Activated T-cell treated with anti-CD3 and anti-CD28 coated beads for 48 hours (primary cell): ENCODE measurements at regions not wholly inside any gene's neighbourhood (a gene's known extent, or its start where the extent isn't known, plus 50 kb on each side); places are given as distances from the start of the nearest gene placed in this dataset.

Experiments
- DNase-seq: peaks from one replicate; pipeline ENCODE4 v3.0.0-alpha.2; 2020; ENCODE audit warnings: low read depth

DNA sequence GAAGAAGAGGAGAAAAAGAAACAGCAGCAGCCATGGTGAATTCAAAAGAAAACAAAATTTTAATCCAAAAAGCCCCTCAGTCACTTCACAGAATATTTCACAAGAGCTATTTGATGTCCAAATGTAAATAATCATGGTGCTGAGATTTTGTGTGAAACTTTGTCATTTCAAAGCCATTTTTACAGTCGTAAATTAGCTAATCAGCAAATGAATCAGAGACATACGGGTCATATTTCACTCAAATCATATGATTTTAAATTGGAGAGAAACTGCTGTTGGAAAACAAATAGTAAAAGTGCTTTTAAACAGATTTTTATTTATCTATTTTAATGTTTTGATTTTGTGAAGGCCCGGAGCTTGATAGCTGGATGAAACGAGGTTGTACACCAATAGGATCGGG is 101.4 kb upstream of the SMIM23 start:
- DNase-seq: no peak

DNA sequence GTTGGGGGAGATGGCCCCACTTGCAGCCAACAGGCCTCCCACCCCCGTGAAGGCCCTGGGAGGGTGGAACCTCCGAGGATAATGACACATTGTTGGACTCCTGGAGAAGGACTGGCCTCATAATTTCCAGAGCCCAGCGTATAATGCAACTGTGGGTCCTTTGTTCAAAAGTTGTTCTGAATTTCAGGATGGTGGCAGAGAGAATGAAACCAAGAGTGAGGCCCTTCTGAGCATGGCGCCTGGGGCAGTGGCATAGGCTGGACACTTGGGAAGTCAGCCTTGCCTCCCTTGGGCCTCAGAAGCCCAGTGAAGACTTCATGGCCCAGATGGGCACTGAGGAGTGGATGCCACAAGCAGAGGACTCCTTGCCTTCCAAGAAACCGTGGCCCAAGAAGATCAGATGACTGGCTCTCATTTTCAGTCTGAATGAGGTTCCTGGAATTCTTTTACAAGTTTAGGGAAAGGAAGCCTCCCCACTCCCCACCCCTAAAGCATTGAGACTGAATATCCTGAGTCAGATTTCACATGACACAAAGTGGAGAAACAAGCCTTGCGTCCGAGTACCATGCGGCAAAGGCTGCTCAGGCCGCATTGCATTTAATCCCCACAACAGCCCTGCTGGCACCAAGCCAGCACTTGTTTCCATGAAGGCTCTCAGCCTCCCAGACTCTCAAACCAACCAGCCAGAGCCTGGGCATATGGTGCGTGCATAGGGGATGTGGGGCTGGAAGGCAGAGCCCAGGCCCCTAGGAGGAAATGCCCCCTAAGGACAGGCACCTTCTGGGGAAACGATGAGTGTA is 96.7 kb upstream of the SMIM23 start:
- no peak for DNase-seq

DNA sequence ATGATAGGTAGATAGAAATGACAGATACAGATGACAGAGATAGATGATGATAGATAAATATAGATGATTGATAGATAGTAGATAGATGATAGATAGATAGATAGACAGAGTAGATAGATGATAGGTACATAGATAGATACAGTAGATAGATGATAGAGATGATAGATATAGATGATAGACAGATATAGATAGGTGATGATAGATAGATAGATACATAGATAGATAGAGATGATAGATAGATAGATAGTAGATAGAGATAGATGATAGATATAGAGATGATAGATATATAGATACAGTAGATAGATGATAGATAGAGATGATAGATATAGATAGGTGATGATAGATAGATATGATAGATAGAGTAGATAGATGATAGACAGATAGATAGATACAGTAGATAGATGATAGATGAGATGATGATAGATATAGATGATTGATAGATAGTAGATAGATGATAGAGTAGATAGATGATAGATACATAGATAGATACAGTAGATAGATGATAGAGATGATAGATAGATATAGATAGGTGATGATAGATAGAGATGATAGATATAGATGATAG is 95.7 kb upstream of the SMIM23 start:
- DNase-seq: no peak

DNA sequence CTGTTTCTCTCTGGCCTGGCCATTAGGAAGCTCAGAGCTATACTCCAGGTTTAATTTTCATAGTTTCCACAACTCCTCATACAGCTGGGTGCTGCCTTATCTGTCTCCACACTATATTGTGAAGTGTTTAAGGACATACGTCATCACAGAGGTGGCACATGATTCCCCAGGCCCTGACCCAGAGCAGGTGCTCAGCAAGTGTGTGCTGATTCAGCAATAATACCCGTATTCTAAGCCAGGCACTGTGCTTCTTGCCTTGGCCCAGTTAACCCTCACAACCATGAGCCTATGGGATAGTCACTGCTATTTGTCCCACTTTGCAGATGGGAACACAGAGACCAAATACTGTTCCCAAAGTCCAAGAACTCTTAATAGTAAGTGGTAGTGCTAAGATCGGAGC is 93.5 kb upstream of the SMIM23 start:
- DNase-seq: no peak

DNA sequence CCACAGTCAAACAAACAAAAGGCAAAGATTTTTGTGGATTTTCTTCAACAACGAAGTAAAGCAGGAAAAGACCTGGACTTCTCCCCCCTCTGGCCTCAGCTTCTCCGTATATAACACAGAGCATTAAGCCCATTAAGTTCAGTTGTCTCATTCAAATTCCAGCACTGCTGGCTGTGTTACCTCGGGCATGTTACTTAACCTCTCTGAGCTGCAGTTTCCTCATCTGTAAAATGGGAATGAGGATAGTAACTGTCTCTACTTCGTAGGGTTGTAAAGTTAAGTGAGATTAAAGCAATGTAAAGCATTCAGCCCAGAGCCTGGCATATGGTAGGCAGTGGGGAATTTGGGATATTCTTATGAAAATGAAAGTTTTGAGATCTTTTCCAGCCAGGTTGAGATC is 92.7 kb upstream of the SMIM23 start:
- DNase-seq: no peak

DNA sequence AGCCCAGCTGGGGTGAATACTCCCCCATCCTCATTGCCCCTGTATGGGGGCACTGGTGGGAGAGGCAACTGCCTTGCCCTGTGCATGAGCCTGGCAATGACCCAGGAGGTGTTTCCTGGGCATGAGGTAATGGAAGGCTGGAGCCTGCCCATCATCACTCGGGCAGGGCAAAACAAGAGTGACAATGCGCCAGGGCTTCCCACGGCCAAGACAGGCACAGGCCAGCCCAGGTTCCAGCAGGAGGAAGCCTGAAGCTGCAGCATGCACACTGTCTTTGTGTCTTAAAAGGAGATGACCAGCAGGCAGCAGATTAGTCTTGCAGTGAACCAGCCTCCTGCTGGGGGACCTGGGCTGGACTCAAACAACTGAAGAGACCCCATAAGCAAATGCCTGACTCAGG is 92.2 kb upstream of the SMIM23 start:
- no peak for DNase-seq

DNA sequence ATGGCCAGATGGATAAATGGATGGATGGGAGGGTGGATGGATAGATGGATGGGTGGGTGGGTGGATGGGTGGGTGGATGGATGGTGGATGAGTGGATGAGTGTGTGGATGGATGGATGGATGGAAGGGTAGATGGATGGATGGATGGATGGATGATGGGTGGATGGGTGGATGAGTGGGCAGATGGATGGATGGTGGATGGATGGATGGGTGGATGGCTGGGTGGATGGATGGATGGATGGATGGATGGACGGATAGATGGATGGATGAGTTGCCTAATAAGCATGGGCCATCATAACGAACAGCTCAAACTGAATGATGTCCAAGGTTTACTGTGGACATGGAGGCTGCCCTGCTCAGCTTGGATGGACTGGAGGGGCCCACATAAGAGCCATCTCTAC is 89.8 kb upstream of the SMIM23 start:
- DNase-seq: no peak

DNA sequence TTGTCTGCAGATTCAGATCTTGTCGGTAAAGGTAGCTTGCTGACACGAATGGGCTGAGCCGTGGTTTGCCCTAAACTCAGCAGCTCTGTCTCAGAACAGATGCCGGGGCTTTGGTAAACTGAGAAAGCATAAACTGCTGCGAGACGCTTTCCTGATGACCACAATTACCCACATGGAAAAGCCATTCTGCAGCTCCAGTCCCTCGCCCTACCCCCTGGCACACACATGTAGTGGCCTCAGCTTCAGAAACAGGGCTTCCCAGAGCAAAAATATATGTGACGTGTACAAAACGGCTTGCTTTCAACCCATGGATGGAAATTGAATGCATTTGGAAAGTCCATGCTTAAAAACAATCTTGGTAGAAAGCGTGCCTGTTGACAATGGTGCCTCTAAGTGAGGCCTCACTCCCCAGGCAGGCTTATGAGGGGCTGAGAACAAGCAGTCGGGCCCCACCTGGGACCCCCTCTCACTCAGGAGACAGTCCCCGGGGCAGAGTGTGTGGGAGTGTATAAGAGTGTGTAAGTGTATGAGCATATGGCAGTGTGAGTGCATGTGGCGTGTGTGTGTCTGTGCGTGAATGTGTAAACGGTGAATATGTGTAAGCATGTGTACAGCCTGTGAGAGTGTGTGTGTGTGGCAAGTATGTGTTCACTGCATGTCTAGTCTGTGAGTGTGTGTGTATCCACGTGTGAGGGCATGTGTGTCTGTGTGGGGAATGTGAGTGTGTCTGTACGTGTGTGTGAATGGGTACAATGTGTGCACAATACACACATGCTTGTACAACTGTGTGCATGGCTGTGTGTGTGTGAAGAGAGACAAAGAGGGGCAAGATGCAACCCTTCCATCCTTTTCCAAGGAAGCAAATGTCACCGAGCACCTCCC is 88.2 kb upstream of the SMIM23 start:
- no peak for DNase-seq

DNA sequence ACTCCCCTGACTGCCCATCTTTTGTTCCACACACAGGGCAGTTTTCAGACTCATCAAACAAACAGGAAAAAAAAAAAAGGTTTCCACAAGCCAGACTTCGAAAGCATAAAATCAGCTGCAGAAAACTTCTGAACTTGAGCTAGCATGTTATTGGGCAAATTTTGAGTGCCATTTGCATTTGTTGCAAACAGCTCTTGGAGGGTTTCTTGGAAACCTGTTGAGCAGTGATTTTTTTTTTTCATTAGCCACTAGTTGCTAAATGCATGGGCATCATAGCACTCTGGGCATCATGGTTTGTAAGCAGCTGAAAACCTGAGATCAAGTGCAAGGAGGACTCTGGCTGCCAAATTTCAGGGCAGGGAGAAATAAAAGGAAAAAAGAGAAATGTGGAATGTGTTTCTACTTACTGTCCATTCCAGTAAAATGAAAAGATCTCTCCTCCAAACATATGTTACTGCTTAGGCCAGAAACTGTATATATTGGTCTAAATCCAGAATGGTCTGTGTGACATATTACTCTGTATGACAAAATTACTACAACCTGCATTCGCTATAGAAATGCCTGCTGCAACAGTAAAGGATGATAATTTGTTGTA is 85.2 kb upstream of the SMIM23 start:
- no peak for DNase-seq

DNA sequence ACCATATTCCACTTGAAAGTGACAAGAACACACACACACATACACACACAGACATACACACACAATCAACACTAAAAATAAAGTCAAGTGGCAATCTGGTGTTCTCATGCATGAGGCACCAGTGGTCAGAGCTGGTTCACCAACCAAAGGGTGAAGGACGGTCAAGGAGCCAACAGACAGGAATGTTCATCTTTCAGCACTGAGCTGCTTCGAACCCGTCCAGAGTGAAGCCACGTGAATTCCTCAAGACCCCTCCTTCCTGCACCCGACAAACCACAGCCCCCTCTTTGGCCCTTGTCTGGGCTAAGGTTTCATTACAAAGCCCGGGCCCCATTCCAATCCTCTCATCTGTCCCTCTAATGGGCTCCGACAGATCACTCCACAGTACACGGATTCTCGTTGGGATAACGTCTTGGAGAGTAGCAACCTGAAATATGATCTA is 84.5 kb upstream of the SMIM23 start:
- no peak for DNase-seq

DNA sequence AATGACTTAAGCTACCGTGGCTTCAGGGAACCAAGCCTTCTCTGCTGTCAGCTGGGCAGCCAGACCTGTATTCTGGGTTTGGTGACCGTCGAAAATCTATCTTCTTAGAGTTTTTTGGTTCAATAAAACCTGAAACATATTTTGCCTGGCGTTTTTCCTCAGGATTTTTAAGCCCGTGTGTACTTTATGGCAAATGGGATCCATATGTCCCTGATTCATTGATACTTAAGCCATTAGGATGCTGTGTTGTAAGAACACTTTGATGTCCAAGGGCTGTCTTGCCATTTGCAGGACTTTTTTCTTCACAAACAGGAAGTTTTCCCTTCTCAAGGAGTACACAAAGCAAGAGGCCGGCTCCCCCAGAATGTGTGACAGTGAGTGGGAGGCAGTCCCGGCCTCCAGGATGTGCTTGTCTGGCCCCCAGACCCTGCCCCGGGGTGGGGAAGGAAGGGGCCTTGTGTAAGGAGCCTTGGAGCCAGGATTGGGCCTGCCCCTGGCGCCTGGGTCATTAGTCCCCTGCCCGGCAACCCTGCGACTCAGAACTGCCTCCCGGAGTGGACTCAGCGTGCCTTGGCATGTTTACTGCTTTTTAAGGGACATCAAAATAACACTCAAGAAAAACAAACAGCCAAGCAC is 83.4 kb upstream of the SMIM23 start:
- DNase-seq: no peak

DNA sequence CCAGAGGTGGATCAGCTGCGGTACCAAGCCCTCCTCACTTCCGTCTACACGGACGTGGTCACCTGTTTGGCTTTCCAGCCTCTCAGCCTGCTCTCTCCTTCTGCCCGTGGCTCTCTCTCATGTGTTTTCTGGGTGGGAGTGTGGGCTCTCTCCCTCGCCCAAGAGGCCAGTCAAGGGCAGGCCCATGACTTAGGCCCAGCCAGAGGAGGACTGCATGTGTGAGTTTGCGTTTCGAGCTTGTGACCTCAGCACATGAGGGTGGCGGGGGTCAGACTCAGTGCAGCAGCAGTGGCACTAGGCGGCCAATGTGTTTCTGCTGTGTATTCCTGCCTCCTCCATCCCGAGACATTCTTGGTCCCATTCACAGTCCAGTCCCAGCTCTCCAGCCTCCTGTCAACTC is 82.5 kb upstream of the SMIM23 start:
- DNase-seq: no peak

DNA sequence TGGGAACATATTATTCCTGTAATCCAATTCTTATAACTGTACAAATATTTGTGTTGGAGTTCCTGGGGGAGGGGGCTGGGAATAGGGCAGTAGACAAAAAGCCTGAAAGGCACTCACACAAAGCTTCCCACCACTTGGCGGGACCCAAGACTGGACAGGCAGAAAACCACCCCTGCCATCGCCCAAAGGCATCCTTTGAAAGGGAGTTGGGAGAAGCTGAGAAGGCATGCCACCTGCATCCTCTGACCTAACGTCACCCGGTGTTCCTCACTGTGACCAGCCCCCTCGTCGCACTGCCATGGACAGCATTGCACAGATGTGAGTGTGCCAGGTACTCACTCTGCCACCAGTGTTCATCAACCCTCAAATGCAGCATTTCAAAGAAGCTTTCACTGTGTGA is 80.6 kb upstream of the SMIM23 start:
- DNase-seq: no peak

DNA sequence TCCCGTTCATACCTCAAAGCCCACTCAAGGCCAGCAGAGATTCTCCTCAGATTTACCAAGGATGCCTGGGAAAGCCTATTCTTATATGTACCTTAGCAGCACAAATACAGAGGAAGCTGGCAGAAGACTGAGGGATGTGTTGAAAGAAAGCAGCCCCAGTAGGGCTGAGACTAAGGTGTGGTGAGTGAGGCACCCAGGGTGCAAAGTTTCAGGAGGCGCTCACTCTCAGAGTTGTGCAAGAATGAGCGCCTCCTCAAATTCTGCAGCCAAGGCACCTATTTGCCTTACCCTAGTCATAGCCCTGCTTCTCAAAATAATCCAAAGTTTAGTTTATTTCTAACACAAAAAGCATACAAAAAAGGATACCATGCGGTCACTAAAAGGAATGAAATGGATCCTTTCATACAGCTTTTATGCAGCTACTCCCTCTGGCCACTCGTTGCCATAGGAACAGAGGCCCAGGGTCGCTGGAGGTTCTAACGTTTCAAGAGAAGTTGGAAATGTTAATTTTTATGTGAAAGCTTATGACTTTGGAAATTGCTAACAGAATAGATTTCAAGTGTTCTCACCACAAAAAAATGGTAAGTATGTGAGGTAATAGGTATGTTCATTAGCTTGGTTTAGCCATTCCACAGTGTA is 79.7 kb upstream of the SMIM23 start:
- no peak for DNase-seq

DNA sequence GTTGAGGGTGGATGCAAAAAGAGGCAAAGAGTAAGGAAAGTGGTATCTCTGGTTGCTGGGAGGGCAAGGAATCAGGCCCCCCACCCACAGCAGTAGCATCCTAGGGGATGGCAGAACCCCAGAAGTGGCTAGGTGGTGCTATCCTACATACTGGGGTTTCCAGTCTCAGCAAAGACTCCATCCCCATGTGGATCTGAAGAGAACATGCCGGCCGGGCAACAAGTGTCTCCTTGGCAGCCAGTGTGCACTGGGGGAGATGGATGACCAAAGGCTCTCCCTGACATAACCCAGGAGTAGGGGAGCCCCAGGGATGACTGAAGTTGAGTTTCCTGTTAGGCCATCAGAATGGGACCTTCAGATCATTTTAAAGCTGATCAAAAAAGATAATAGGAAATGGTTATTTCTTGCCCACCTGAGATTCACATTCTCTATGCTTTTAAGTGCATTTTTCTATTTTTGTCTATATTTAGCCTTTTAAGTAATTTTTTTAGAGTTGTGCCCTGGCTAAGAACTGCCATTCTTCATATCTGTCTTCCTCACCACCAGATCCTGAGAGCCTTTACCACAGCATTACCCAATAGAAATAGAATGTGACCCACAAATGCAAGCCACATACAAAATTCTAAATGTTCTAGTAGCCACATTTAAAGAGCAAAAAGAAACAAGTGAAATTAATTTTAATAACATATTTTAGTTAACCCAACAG is 78.7 kb upstream of the SMIM23 start:
- no peak for DNase-seq

DNA sequence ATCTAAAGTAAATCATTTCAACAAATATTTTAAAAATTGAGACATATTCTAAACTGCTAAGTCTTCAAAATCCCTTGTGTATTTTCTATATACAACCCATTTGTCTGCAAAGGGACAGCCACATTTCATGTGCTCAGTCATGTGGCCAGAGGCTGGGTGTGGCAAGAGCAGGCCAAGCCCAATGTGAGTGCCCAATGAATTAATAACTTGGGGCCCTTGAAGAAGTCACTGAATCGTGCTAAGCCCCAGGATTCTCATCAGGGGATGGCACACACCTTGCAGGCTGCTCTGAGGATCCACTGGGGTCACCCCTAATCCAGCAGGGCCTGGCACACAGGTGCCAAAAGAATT is 78.2 kb upstream of the SMIM23 start:
- no peak for DNase-seq

DNA sequence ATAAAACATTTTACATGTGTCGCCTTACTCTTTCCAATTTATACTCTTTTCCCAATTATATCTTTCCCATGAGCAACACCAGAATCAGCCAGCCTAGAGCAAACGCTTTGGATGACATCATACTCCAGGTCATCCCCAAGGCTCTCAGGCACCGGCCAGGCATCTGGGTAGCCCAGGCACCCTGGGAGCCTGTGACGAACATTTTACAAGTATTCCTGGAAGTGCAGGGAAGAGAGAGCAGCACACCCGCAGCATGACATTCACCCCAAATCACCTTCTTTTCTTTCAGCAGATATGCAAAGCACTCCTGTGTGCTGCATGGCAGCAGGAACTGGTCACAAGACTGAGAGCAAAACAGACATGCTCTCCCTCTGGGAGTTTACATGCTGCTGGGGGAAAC is 75.7 kb upstream of the SMIM23 start:
- no peak for DNase-seq

DNA sequence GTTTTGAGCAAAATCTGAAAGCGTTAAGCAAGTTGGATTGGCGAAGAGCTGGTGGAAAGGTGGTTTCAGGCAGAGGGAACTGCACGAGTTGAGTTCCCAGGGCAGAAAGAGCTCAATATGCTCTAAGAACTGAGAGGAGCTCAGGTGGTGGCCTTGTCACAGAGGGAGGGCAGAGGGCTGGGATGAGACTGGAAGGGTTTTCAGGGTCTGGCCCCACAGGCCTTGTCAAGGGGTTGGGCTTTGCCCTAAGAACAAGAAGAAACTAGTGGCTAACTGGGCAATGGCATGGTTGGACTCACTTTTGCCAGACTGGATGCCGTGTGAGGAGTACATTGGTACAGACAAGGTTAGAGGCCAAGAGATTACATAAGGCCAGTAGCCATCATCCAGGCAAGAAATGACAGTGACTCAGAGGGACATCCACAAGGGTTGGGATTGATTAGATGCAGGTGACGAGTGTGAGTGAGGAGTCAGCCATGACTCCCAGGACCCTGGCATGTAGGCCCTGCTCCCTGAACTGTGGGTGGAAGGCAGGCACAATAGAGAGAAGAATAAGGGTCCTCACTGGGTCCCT is 75.1 kb upstream of the SMIM23 start:
- DNase-seq: no peak

DNA sequence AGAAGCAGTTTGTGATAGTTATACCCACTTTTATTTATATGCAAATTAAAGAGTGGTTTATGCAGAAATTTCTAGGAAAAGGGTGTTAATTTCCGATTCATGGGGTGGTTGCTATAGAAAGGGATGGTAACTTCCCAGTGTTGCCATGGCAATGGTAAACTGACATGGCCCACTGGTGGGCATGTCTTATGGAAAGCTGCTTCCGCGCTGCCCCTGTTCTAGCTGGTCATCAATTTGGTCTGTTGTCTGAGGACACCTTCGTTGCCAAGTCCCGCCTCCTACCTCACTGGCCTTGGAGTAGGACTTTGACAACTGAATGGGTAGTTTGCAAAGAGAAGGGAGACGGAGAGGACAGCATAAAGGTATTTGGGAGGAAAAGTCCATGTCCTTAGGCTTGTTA is 74.0 kb upstream of the SMIM23 start:
- DNase-seq: no peak

DNA sequence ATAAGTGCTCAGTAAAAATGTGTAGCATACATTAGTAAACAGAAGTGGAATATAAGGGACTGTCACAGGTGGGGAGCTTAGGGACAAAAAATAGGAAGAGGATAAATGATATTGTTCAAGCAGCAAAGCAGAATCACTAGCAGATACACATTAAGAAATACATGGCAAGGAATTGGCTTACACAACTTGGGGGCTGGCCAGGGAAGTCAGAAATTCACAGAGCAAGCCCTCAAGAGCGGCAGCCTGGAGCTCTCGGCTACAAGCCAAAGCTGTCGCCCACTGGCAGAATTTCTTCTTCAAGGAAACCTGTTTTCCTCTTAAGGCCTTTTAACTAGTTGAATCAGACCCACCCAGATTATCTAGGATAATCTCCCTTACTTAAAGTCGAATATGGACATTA is 73.0 kb upstream of the SMIM23 start:
- DNase-seq: no peak

DNA sequence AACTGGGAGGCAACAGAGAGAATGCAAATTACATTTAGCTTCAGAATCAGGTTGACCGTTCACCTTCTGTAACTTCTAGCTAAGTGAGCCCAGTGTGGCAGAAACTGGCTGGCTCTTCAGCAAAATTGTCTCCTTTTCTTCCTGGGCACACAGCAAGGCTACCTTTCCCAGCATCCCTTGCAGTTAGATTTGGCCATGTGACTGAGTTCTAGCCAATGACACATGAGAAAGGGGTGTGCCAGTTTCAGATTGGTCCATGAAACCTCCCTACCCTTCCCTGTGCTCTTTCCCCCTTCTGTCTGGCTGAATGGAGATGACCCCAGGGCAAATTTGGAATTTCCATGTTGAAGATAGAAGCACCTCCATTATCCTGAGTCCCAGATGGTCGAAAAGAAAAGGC is 72.5 kb upstream of the SMIM23 start:
- DNase-seq: no peak
